ENCODE measurements at regions not wholly inside any gene's neighbourhood (a gene's known extent, or its start where the extent isn't known, plus 50 kb on each side); places are given as distances from the start of the nearest gene placed in this dataset.

DNA sequence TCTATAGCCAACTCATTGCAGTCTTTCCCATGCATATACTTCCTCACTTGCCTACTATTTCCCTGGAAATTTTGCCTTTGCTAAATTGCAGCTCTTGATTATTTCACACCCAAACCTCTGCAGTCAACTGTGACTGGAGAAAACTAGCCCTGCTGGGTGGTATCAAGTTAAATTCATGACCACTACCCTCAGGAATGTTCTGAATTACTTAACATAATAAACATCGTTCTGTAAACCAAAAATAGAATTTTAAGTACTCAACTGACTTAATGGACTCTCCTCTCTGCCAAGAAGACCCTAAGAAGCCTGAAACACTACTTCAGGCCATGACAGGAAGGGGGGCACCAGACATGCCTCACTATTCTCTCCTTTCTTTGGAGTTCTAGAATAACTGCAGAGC, 1278.0 kb upstream of the GBE1 start:
- TF ChIP-seq EZH2 (IDR thresholded peaks at IDR 0.05; ENCODE audit: insufficient read depth, poor library complexity, severe bottlenecking): no peak
- no peak for TF ChIP-seq EZH2phosphoT487 (IDR thresholded peaks at IDR 0.05; ENCODE audit: insufficient read depth, low read depth)
